Epithelial cell of esophagus (primary cell): ENCODE measurements at regions not wholly inside any gene's neighbourhood (a gene's known extent, or its start where the extent isn't known, plus 50 kb on each side); places are given as distances from the start of the nearest gene placed in this dataset.
"Not testable (repeated sequence)": the region's sequence is repeated elsewhere in the genome, so short reads cannot be mapped to it uniquely, and the experiment has no call there.

Source experiments
- DNase-seq: peaks from one replicate; pipeline ENCODE4 v3.0.0; 2010; ENCODE audit warnings: low read depth
- H3K4me3 ChIP-seq: 2 replicates; pipeline ENCODE4 v1.5.1; 2011; ENCODE audit warnings: mild to moderate bottlenecking, low read length, control low read depth
- CTCF ChIP-seq: IDR thresholded peaks from 2 replicates; pipeline ENCODE4 v1.5.1; 2011; ENCODE audit warnings: low read depth, mild to moderate bottlenecking, low read length, control low read depth, inconsistent platforms; ENCODE audit not compliant: insufficient read depth; ENCODE audit errors: missing control alignments

- no peak for TF ChIP-seq CTCF
- no peak overlapping the region for H3K4me3 ChIP-seq
- DNase-seq: no peak
Measured at GRCh38 chr14:71623939-71624338, 308.3 kb upstream of the RGS6 start.

GRCh38 chr14:71625175-71625574 lies 307.1 kb upstream of the RGS6 start:
- no peak for DNase-seq
- no peak overlapping the region for H3K4me3 ChIP-seq
- no peak for TF ChIP-seq CTCF

- no peak for DNase-seq
- no peak for TF ChIP-seq CTCF
- no peak overlapping the region for H3K4me3 ChIP-seq
Measured at GRCh38 chr14:71625891-71626701, 306.1 kb upstream of the RGS6 start.

- DNase-seq: no peak
- TF ChIP-seq CTCF: no peak
- no peak overlapping the region for H3K4me3 ChIP-seq
Measured at GRCh38 chr14:71628433-71628832, 303.8 kb upstream of the RGS6 start.

GRCh38 chr14:71629250-71629649 lies 303.0 kb upstream of the RGS6 start:
- no peak for TF ChIP-seq CTCF
- no peak overlapping the region for H3K4me3 ChIP-seq
- DNase-seq: no peak

GRCh38 chr14:71629765-71630492 lies 302.3 kb upstream of the RGS6 start:
- no peak for TF ChIP-seq CTCF
- no peak overlapping the region for H3K4me3 ChIP-seq
- DNase-seq: no peak

GRCh38 chr14:71631030-71631429 lies 301.2 kb upstream of the RGS6 start:
- not testable (repeated sequence) for DNase-seq, H3K4me3 ChIP-seq
